ENCODE measurements at regions not wholly inside any gene's neighbourhood (a gene's known extent, or its start where the extent isn't known, plus 50 kb on each side); places are given as distances from the start of the nearest gene placed in this dataset.

DNA sequence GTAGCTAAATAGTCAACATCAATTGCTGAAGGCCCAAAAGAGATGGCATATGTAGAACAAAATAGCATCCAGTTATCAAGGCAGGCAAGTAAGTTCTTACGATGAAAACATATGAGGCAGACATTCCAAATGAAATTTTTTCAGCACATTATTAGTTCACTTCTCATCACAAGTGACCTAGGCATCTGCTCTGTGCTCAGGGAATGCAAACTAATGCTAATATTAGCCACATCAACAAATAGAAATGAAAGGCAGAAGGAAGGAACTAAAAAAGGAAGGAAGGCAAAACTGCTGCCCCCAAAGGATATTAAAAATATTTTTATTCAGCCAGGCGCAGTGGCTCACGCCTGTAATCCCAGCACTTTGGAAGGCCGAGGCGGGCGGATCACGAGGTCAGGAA is 51.2 kb upstream of the ROCK1 start:
- no peak for DNase-seq

DNA sequence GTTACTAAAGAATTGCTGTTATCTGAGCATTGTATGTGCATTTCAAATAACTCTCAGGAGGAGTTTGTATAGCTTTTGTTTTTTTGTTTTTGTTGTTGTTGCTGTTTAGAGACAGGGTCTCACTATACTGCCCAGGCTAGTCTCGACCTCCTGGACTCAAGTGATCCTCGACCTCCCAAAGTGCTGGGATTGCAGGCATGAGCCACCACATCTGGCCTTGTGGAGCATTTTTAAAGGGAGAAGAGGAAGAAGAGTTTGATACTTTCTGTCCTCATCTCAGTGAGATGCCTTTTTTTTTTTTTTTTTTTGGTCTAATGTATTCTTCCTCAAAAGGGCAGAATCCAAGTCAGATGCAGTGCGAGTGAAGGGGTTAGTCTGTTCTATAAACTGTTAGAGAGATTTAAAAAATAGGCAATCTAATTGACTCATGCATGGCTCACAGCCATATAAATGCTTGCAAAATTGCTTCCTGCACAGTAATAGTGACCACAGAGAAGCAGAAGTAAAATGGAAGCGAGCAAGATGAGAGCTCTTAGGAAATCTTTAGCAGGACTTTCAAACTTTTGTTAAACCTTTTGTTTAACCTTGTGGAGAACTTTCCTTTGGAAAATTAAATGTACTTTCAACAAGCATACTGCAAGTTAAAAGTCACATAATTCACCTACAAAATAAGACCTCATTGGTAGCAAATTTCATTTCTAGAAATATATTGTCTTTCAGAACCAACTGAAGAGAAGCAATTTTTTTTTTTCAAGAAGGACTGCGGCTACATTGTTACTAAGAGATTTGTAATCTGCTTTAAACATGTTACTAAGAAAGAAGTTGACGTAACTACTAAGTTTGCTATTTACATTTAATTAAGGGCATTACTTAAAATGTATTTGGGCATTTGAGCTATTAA is 52.3 kb upstream of the ROCK1 start:
- peak; percentile 16 for DNase-seq

DNA sequence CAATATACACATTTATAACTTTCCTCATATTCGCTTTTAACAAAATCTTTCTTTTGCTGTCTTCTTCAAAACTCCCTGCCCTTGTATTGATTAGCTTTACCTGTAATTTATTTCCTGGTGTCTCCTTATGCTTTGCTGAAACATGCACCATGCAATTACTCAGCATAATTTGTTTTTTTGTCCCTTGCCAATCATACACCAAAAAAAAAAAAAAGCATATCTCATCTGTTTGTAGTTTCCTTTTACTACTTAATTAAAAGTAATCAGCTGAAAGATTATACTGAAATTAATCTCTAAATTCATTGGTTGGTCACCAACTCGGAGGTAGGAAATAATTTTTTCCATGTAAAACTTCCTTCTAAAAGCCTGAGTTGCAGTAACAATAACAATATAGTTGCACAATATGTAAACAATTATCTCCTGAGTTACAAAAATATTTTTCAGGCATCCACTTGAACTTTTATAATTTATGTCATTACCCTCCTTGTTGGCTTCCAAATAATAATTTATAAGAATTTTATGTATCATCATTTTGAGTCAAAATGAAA is 53.0 kb upstream of the ROCK1 start:
- DNase-seq: no peak

- no peak for DNase-seq
Measured at GRCh38 chr18:21167641-21168377, 56.2 kb upstream of the ROCK1 start.

GRCh38 chr18:21168880-21169279 is 57.3 kb upstream of the ROCK1 start:
- no peak for DNase-seq

DNA sequence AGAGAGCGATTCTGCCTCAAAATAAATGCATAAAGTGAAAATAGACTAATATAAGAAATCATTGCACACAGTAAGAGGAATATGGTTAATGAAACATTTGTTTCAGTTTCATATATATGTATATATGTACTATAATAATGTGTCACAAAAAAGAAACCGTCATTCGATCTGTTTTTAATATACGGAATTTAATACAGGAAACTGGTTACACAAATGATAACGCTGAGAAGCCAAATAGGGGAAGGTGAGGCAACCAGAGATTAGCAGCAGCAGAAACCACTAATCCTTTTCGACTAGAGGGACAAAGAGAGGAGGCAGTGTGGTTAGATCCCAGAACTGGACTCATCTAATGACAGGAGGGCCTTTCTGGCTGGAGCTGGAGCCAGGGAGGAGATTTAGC is 64.2 kb upstream of the GREB1L start:
- no peak for DNase-seq

GRCh38 chr18:21179590-21180220 is 62.3 kb upstream of the GREB1L start:
- DNase-seq: peak; percentile 82

DNA sequence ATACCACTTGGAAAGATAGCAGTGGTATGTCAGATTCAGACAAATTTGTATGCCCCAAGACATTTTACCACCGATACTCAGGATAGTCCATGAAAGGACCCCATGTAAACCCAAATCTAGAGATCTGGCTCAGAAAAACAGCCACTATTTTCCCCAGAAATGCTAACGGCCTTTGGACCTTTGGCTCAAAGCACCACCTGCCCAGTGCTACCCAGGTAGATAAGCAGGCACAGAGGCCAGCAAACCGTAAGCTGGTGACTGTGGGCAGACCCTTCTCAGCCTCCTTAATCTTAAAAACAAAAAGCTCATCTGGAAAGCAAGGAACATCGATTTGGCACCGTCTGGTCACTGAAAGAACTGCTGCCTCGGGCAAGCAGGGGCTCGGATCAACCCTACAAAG is 61.4 kb upstream of the GREB1L start:
- no peak for DNase-seq

DNA sequence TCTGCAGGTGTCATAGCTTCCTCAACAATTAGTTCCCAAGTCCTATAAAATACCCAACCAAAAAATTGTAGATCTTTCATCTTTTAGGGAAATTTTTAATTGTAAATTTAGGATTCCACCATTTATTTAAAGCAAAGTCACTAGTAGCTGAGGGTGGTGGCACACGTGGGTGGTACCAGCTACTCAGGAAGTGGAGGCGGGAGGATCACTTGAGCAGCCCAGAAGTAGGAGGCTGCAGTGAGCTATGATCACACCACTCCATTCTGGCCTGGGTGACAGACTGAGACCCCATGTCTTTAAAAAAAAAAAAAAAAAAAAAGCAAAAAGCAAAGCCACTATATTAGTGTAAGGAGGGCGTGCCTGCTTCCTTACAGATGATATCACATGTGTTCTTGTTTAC is 60.3 kb upstream of the GREB1L start:
- no peak for DNase-seq

DNA sequence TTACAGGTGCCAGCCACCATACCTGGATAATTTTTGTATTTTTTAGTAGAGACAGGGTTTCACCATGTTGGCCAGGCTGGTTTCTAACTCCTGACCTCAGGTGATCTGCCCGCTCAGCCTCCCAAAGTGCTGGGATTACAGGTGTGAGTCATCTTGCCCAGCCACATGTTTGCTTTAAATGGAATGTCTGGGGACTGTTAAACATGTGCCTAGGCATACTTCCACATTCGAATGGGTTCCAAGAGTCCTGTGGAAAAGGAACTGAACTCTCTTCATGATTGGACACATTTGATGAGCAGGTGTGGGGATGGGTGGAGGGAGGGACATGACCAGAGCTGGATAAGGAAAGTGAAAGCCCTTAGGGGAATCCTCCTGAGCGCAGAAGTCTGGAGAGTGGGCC is 58.4 kb upstream of the GREB1L start:
- no peak for DNase-seq

- DNase-seq: no peak
Measured at GRCh38 chr18:21184396-21184996, 57.5 kb upstream of the GREB1L start.

- DNase-seq: peak; percentile 32
Measured at GRCh38 chr18:21187886-21188285, 54.1 kb upstream of the GREB1L start.

- DNase-seq: peak; percentile 49
Measured at GRCh38 chr18:21191596-21192307, 50.3 kb upstream of the GREB1L start.

Data from tongue (tissue), 1 donor.